ENCODE measurements at regions not wholly inside any gene's neighbourhood (a gene's known extent, or its start where the extent isn't known, plus 50 kb on each side); places are given as distances from the start of the nearest gene placed in this dataset.

DNA sequence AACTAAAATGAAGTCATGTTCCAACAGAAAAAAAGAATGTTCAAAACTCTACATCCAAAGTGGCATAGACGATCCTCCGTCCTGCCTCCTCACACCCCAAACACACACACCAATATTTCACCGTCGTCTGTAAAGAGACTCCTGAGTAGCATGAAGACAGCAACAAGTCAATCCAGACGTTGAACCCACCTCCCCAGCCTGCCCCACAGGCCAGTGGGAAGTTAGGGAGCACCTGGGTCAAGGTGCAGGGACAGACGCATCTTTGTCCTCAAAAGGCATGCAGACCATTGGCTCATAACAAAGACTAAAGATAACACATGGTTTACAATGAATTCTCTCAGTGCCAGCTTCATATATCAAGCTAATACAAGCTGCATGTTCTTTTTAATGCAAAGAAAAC is 396.5 kb downstream of the TCERG1L start:
- TF ChIP-seq, protein P1, sequence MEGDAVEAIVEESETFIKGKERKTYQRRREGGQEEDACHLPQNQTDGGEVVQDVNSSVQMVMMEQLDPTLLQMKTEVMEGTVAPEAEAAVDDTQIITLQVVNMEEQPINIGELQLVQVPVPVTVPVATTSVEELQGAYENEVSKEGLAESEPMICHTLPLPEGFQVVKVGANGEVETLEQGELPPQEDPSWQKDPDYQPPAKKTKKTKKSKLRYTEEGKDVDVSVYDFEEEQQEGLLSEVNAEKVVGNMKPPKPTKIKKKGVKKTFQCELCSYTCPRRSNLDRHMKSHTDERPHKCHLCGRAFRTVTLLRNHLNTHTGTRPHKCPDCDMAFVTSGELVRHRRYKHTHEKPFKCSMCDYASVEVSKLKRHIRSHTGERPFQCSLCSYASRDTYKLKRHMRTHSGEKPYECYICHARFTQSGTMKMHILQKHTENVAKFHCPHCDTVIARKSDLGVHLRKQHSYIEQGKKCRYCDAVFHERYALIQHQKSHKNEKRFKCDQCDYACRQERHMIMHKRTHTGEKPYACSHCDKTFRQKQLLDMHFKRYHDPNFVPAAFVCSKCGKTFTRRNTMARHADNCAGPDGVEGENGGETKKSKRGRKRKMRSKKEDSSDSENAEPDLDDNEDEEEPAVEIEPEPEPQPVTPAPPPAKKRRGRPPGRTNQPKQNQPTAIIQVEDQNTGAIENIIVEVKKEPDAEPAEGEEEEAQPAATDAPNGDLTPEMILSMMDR (conservative IDR thresholded peaks at IDR 0.05 in 1 of 2, IDR thresholded peaks at IDR 0.05 in 1 of 2; ENCODE audit: extremely low read depth in 1 of 2, insufficient read depth in 1 of 2, low read depth in 1 of 2, low read length in 2 of 2): no peak
- no peak for TF ChIP-seq EZH2 (IDR thresholded peaks at IDR 0.05; ENCODE audit: borderline replicate concordance, low read length)
